Upper lobe of left lung (tissue), 4 donors: ENCODE measurements at regions not wholly inside any gene's neighbourhood (a gene's known extent, or its start where the extent isn't known, plus 50 kb on each side); places are given as distances from the start of the nearest gene placed in this dataset.

Source experiments
- CTCF ChIP-seq, 6 experiments: fragments of 450-650 bp in 4 of 6; fragments of 200-600 bp in 2 of 6; sonication (generic) in 2 of 6; IDR thresholded peaks; one replicate each; pipeline ENCODE4 v1.5.1; 2016 to 2019; ENCODE audit warnings: antibody characterized with exemption in 6 of 6
- EP300 ChIP-seq, 4 donors: sonication (generic); formaldehyde crosslinking; IDR thresholded peaks; one replicate each; pipeline ENCODE4 v1.5.1; 2017; ENCODE audit warnings: antibody characterized with exemption in 4 of 4, control low read depth in 2 of 4
- POLR2A ChIP-seq, 4 donors: fragments of 450-650 bp; IDR thresholded peaks; one replicate each; pipeline ENCODE4 v1.5.1; 2016 to 2017; ENCODE audit warnings: antibody characterized with exemption in 4 of 4, mild to moderate bottlenecking in 2 of 4
- POLR2AphosphoS5 ChIP-seq, 2 donors: sonication (generic); formaldehyde crosslinking; IDR thresholded peaks; one replicate each; pipeline ENCODE4 v1.5.1; 2017; ENCODE audit warnings: antibody characterized with exemption in 2 of 2

- TF ChIP-seq CTCF (IDR thresholded peaks at IDR 0.05) = no peak
- no peak for TF ChIP-seq POLR2A (IDR thresholded peaks at IDR 0.05)
- TF ChIP-seq EP300 (IDR thresholded peaks at IDR 0.05) = no peak
- TF ChIP-seq POLR2AphosphoS5 (IDR thresholded peaks at IDR 0.05) = no peak
These were observed 1130.4 kb upstream of the ACO1 start for GRCh38 chr9:31253800-31254762.
